A549 (cell line): ENCODE measurements at regions not wholly inside any gene's neighbourhood (a gene's known extent, or its start where the extent isn't known, plus 50 kb on each side); places are given as distances from the start of the nearest gene placed in this dataset.

Source experiments
- BCL3 ChIP-seq: fragments of >200 bp; sonication (Bioruptor Twin); formaldehyde crosslinking; IDR thresholded peaks from 3 replicates; pipeline ENCODE4 v1.6.1; 2016
- CBX8 ChIP-seq: fragments of 200-600 bp; sonication (generic); IDR thresholded peaks from 2 replicates; pipeline ENCODE4 v1.6.1; 2016
- CEBPB ChIP-seq, 2 experiments: fragments of >200 bp in 1 of 2; sonication (Bioruptor Twin) in 1 of 2; formaldehyde crosslinking in 1 of 2; IDR thresholded peaks; 2 replicates each; pipeline ENCODE4 v1.6.1; 2012 to 2016
- EP300 ChIP-seq, 2 experiments: fragments of >200 bp; sonication (Bioruptor Twin); formaldehyde crosslinking; IDR thresholded peaks; 2 replicates in 1 of 2; 3 replicates in 1 of 2; pipeline ENCODE4 v1.6.1; 2016 to 2017
- NR3C1 ChIP-seq: fragments of >200 bp; sonication (Bioruptor Twin); formaldehyde crosslinking; IDR thresholded peaks from 3 replicates; pipeline ENCODE4 v1.6.1; 2017
- POLR2A ChIP-seq: IDR thresholded peaks from 2 replicates; pipeline ENCODE4 v1.6.1; 2012; ENCODE audit warnings: mild to moderate bottlenecking, low read length
- REST ChIP-seq: fragments of 200-600 bp; sonication (generic); IDR thresholded peaks from 2 replicates; pipeline ENCODE4 v1.6.1; 2016; ENCODE audit warnings: antibody characterized with exemption, mild to moderate bottlenecking, moderate library complexity
- RFX5 ChIP-seq: fragments of 450-650 bp; IDR thresholded peaks from 2 replicates; pipeline ENCODE4 v1.7.1; 2014; ENCODE audit warnings: antibody characterized with exemption, mild to moderate bottlenecking, moderate library complexity
- SMC3 ChIP-seq: fragments of >200 bp; sonication (Bioruptor Twin); formaldehyde crosslinking; IDR thresholded peaks from 3 replicates; pipeline ENCODE4 v1.6.1; 2018; ENCODE audit warnings: inconsistent platforms
- ZC3H11A ChIP-seq: fragments of 450-650 bp; IDR thresholded peaks from 2 replicates; pipeline ENCODE4 v1.6.1; 2014; ENCODE audit warnings: antibody characterized with exemption, mild to moderate bottlenecking
- ZFP36 ChIP-seq: fragments of 450-650 bp; IDR thresholded peaks from 2 replicates; pipeline ENCODE4 v1.6.1; 2014; ENCODE audit warnings: borderline replicate concordance; ENCODE audit not compliant: partially characterized antibody
- TF ChIP-seq, protein P1 (sequence below): fragments of >200 bp; sonication (Bioruptor Twin); formaldehyde crosslinking; IDR thresholded peaks from 3 replicates; pipeline ENCODE4 v1.5.1; 2016

DNA sequence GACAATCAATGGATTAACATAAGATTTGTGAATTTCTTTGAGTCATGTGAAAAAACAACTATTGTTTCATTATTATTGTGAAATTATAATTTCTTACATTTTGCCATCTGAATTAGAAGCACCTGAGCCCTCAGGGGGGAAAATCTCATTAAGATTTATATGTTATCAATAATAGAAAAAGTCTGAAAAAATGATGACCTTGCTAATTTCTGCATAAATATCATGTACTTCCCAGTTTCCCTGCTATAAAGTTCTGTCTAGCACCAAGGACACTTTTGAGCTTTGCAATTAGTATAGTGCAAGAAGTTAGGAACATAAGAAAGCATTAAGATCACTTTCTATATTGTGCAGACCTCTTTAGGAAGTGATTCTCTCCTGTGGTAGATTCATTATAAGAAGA is 488.3 kb upstream of the TUSC1 start:
- TF ChIP-seq NR3C1: no peak
- TF ChIP-seq ZC3H11A: no peak
- TF ChIP-seq, protein P1, sequence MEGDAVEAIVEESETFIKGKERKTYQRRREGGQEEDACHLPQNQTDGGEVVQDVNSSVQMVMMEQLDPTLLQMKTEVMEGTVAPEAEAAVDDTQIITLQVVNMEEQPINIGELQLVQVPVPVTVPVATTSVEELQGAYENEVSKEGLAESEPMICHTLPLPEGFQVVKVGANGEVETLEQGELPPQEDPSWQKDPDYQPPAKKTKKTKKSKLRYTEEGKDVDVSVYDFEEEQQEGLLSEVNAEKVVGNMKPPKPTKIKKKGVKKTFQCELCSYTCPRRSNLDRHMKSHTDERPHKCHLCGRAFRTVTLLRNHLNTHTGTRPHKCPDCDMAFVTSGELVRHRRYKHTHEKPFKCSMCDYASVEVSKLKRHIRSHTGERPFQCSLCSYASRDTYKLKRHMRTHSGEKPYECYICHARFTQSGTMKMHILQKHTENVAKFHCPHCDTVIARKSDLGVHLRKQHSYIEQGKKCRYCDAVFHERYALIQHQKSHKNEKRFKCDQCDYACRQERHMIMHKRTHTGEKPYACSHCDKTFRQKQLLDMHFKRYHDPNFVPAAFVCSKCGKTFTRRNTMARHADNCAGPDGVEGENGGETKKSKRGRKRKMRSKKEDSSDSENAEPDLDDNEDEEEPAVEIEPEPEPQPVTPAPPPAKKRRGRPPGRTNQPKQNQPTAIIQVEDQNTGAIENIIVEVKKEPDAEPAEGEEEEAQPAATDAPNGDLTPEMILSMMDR: no peak
- no peak for TF ChIP-seq BCL3
- TF ChIP-seq SMC3: no peak
- no peak for TF ChIP-seq REST
- no peak for TF ChIP-seq RFX5
- no peak for TF ChIP-seq EP300 (IDR thresholded peaks at IDR 0.05)
- no peak for TF ChIP-seq POLR2A
- TF ChIP-seq CEBPB (IDR thresholded peaks at IDR 0.05): no peak
- TF ChIP-seq ZFP36: no peak
- TF ChIP-seq CBX8: no peak
